ENCODE measurements at regions not wholly inside any gene's neighbourhood (a gene's known extent, or its start where the extent isn't known, plus 50 kb on each side); places are given as distances from the start of the nearest gene placed in this dataset.
A peak's percentile ranks its signal among the peaks of the same experiment; 100 is the strongest.
"Not testable (repeated sequence)": the region's sequence is repeated elsewhere in the genome, so short reads cannot be mapped to it uniquely, and the experiment has no call there.

GRCh38 chr14:27799066-27800028, 967.2 kb upstream of the FOXG1 start:
- peaks cover 2 to 23% (median 5%) of the 10 kb centered on the region in 7 donors for H3K9me3 Mint-ChIP-seq

GRCh38 chr14:27817746-27818430, 948.7 kb upstream of the FOXG1 start:
- H3K4me3 Mint-ChIP-seq; ATAC-seq (ENCODE audit: low read depth in 2 of 2); H3K27ac Mint-ChIP-seq; H3K36me3 Mint-ChIP-seq; DNase-seq; H3K9me3 Mint-ChIP-seq; H3K4me1 Mint-ChIP-seq; H3K27me3 Mint-ChIP-seq: not testable (repeated sequence)

More at GRCh38 chr14:27799066-27800028, 967.2 kb upstream of the FOXG1 start:
- not testable (repeated sequence) for H3K27ac Mint-ChIP-seq; DNase-seq; ATAC-seq (ENCODE audit: low read depth in 2 of 2); H3K4me1 Mint-ChIP-seq; H3K4me3 Mint-ChIP-seq; H3K36me3 Mint-ChIP-seq; H3K27me3 Mint-ChIP-seq

- not testable (repeated sequence) for H3K27me3 Mint-ChIP-seq; H3K27ac Mint-ChIP-seq; ATAC-seq (ENCODE audit: low read depth in 2 of 2); H3K9me3 Mint-ChIP-seq; DNase-seq; H3K36me3 Mint-ChIP-seq
- Mint-ChIP-seq H3K4me1 (peaks cover 5 to 16% (median 8%) of the 10 kb centered on the region in 3 donors), H3K4me3 (peak overlapping the region in 6 of 8 donors; percentile 6 to 59 (median 38))
Measured at GRCh38 chr14:27826149-27826548, 940.4 kb upstream of the FOXG1 start.

DNA sequence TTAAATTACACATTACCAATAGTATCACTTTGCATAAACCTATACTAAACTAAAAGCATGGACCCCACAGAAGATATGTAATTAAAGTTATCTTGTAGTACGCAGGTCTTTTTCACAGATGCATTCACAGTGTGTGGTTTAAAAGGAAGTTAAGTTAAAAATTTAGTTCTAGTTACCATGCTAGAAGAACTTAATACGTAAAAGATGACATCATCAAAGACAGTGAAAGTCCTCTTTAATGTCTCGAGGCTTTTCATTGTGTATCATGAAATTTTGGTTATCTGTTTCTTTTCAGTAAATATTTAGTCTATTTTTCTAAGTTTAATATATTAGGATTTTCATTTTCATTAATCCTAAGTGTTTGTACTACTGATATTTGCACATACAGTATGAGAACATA, 934.6 kb upstream of the FOXG1 start:
- not testable (repeated sequence) for H3K9me3 Mint-ChIP-seq; ATAC-seq (ENCODE audit: low read depth in 2 of 2); H3K27ac Mint-ChIP-seq

GRCh38 chr14:27833001-27833400, 933.6 kb upstream of the FOXG1 start:
- not testable (repeated sequence) for H3K4me1 Mint-ChIP-seq; H3K27me3 Mint-ChIP-seq; H3K27ac Mint-ChIP-seq; H3K9me3 Mint-ChIP-seq; DNase-seq; H3K4me3 Mint-ChIP-seq; ATAC-seq (ENCODE audit: low read depth in 2 of 2); H3K36me3 Mint-ChIP-seq

More for the DNA sequence above, 934.6 kb upstream of the FOXG1 start:
- H3K4me1 Mint-ChIP-seq, H3K36me3 Mint-ChIP-seq, H3K27me3 Mint-ChIP-seq, H3K4me3 Mint-ChIP-seq, DNase-seq: not testable (repeated sequence)

DNA sequence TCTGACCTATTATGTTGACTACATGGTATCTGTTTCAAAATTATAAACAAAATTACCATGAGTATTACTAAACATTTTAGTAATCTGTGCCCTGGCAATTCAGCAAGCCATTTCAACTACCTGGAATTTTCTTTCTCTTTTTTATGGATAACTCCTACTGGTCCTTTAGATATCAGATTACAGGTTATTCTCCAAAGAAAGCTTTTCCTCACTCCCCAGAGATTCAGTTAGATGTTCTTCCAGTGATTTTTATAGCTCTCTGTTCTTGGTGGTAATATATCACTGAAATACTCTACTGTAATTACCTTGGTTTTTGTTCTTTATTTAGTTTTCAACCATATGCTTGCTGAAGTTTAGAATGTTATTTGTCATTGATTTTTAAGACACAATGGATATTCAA, 930.2 kb upstream of the FOXG1 start:
- Mint-ChIP-seq H3K4me3 (no peak overlapping the region), H3K9me3 (no peaks in the 10 kb centered on the region), H3K36me3 (no peaks in the 10 kb centered on the region), H3K27ac (no peak overlapping the region), H3K27me3 (no peaks in the 10 kb centered on the region), H3K4me1 (no peaks in the 10 kb centered on the region)
- DNase-seq = no peak
- ATAC-seq (ENCODE audit: low read depth in 2 of 2) = no peak

GRCh38 chr14:27845241-27845850, 921.2 kb upstream of the FOXG1 start:
- ATAC-seq (ENCODE audit: low read depth in 2 of 2) (no peak), DNase-seq (no peak)
- H3K4me1 Mint-ChIP-seq = no peaks in the 10 kb centered on the region

DNA sequence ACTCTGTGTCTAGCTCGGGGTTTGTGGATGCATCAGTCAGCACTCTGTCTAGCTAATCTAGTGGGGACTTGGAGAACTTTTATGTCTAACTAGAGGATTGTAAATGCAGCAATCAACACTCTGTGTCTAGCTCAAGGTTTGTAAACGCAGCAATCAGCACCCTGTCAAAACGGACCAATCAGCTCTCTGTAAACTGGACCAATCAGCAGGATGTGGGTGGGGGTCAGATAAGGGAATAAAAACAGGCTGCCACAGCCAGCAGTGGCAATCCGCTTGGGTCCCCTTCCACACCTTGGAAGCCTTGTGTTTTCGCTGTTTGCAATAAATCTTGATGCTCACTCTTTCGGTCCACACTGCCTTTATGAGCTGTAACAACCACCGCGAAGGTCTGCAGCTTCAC, 920.7 kb upstream of the FOXG1 start:
- no peaks in the 10 kb centered on the region for H3K27me3 Mint-ChIP-seq
- no peaks in the 10 kb centered on the region for H3K4me1 Mint-ChIP-seq
- no peak overlapping the region for H3K27ac Mint-ChIP-seq
- no peak for DNase-seq
- no peak for ATAC-seq (ENCODE audit: low read depth in 2 of 2)
- peaks cover 0 to 9% (median 4%) of the 10 kb centered on the region in 7 donors for H3K9me3 Mint-ChIP-seq
- no peak overlapping the region for H3K4me3 Mint-ChIP-seq
- no peaks in the 10 kb centered on the region for H3K36me3 Mint-ChIP-seq

More at GRCh38 chr14:27845241-27845850, 921.2 kb upstream of the FOXG1 start:
- Mint-ChIP-seq H3K9me3 (peaks cover 0 to 9% (median 4%) of the 10 kb centered on the region in 7 donors), H3K27me3 (no peaks in the 10 kb centered on the region), H3K4me3 (no peak overlapping the region), H3K36me3 (no peaks in the 10 kb centered on the region), H3K27ac (no peak overlapping the region)

GRCh38 chr14:27847480-27847879, 919.1 kb upstream of the FOXG1 start:
- DNase-seq; H3K36me3 Mint-ChIP-seq; H3K4me3 Mint-ChIP-seq; H3K4me1 Mint-ChIP-seq; H3K27me3 Mint-ChIP-seq; ATAC-seq (ENCODE audit: low read depth in 2 of 2); H3K27ac Mint-ChIP-seq: not testable (repeated sequence)
- peaks cover 0 to 14% (median 4%) of the 10 kb centered on the region in 7 donors for H3K9me3 Mint-ChIP-seq

- ATAC-seq (ENCODE audit: low read depth in 2 of 2); H3K27ac Mint-ChIP-seq; DNase-seq; H3K4me1 Mint-ChIP-seq; H3K27me3 Mint-ChIP-seq; H3K4me3 Mint-ChIP-seq; H3K36me3 Mint-ChIP-seq: not testable (repeated sequence)
- H3K9me3 Mint-ChIP-seq = peaks cover 0 to 14% (median 6%) of the 10 kb centered on the region in 7 donors
Measured at GRCh38 chr14:27849193-27849592, 917.4 kb upstream of the FOXG1 start.

DNA sequence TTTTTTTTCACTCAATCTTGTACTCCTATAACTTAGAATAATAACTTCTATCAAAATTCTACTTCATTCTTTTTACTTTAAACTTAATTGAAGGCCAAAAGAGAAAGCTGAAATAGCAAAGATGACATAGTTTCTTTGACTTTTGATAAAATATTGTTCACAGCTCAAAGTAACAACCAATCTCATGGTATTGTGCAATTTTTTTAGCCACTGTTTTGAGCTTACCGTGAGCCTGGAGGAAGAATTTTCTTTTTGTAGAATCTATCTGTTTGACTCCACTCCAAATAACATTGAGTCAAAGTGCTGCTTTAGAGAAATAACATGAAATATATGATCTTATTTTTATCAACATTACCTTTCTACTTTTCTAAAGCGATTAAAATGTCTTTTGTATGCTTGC, 903.9 kb upstream of the FOXG1 start:
- DNase-seq (no peak), ATAC-seq (ENCODE audit: low read depth in 2 of 2) (no peak)

GRCh38 chr14:27863166-27863565, 903.4 kb upstream of the FOXG1 start:
- H3K36me3 Mint-ChIP-seq = no peaks in the 10 kb centered on the region
- H3K4me3 Mint-ChIP-seq = no peak overlapping the region
- DNase-seq = no peak
- no peak overlapping the region for H3K27ac Mint-ChIP-seq
- H3K4me1 Mint-ChIP-seq = no peaks in the 10 kb centered on the region
- H3K27me3 Mint-ChIP-seq = no peaks in the 10 kb centered on the region
- ATAC-seq (ENCODE audit: low read depth in 2 of 2) = no peak
- H3K9me3 Mint-ChIP-seq = peaks cover 0 to 5% (median 0%) of the 10 kb centered on the region in 7 donors

More for the DNA sequence above, 903.9 kb upstream of the FOXG1 start:
- no peaks in the 10 kb centered on the region for H3K4me1 Mint-ChIP-seq
- H3K9me3 Mint-ChIP-seq = peaks cover 0 to 5% (median 0%) of the 10 kb centered on the region in 7 donors
- H3K4me3 Mint-ChIP-seq = no peak overlapping the region
- no peak overlapping the region for H3K27ac Mint-ChIP-seq
- H3K27me3 Mint-ChIP-seq = no peaks in the 10 kb centered on the region
- no peaks in the 10 kb centered on the region for H3K36me3 Mint-ChIP-seq

GRCh38 chr14:27881063-27881462, 885.5 kb upstream of the FOXG1 start:
- Mint-ChIP-seq H3K4me1 (no peaks in the 10 kb centered on the region), H3K27ac (no peak overlapping the region), H3K9me3 (peaks cover 0 to 16% (median 5%) of the 10 kb centered on the region in 7 donors), H3K27me3 (no peaks in the 10 kb centered on the region), H3K36me3 (no peaks in the 10 kb centered on the region), H3K4me3 (no peak overlapping the region)
- ATAC-seq (ENCODE audit: low read depth in 2 of 2) (no peak), DNase-seq (no peak)

Measured in naive B cell (primary cell).